GM19395 (cell line): ENCODE measurements at regions not wholly inside any gene's neighbourhood (a gene's known extent, or its start where the extent isn't known, plus 50 kb on each side); places are given as distances from the start of the nearest gene placed in this dataset.
"Not testable (repeated sequence)": the region's sequence is repeated elsewhere in the genome, so short reads cannot be mapped to it uniquely, and the experiment has no call there.

Experiments used
- ATAC-seq: cut with Tn5 transposase; IDR thresholded peaks from one replicate; pipeline ENCODE4 v1.9.1; 2021; ENCODE audit warnings: mild to moderate bottlenecking, moderate library complexity; ENCODE audit not compliant: unreplicated experiment

- ATAC-seq: peak; percentile 70
These were observed 345.3 kb upstream of the POU1F1 start for GRCh38 chr3:87621667-87622066.

GRCh38 chr3:87615506-87615905, 339.1 kb upstream of the POU1F1 start:
- no peak for ATAC-seq

- no peak for ATAC-seq
These were observed 338.6 kb upstream of the POU1F1 start for GRCh38 chr3:87614998-87615397.

- ATAC-seq: no peak
These were observed 330.9 kb upstream of the POU1F1 start for GRCh38 chr3:87607234-87607633.

- ATAC-seq: no peak
These were observed 319.4 kb upstream of the POU1F1 start for GRCh38 chr3:87595798-87596197.

GRCh38 chr3:87581240-87581639, 304.9 kb upstream of the POU1F1 start:
- no peak for ATAC-seq

GRCh38 chr3:87576752-87577151, 300.4 kb upstream of the POU1F1 start:
- no peak for ATAC-seq

GRCh38 chr3:87575550-87575949, 299.2 kb upstream of the POU1F1 start:
- no peak for ATAC-seq

GRCh38 chr3:87568331-87568730, 291.9 kb upstream of the POU1F1 start:
- ATAC-seq: no peak

- ATAC-seq: no peak
These were observed 288.1 kb upstream of the POU1F1 start for GRCh38 chr3:87564438-87564837.

GRCh38 chr3:87563712-87564111, 287.3 kb upstream of the POU1F1 start:
- ATAC-seq: no peak

- no peak for ATAC-seq
These were observed 282.1 kb upstream of the POU1F1 start for GRCh38 chr3:87558492-87558891.

GRCh38 chr3:87555290-87555689, 278.9 kb upstream of the POU1F1 start:
- no peak for ATAC-seq

- ATAC-seq: no peak
These were observed 276.7 kb upstream of the POU1F1 start for GRCh38 chr3:87553058-87553457.

- ATAC-seq: no peak
These were observed 274.5 kb upstream of the POU1F1 start for GRCh38 chr3:87550892-87551291.

- ATAC-seq: no peak
These were observed 272.8 kb upstream of the POU1F1 start for GRCh38 chr3:87549208-87549607.

- no peak for ATAC-seq
These were observed 271.9 kb upstream of the POU1F1 start for GRCh38 chr3:87548271-87548670.

- no peak for ATAC-seq
These were observed 269.8 kb upstream of the POU1F1 start for GRCh38 chr3:87546216-87546615.

GRCh38 chr3:87543408-87543807, 267.0 kb upstream of the POU1F1 start:
- not testable (repeated sequence) for ATAC-seq

- no peak for ATAC-seq
These were observed 265.3 kb upstream of the POU1F1 start for GRCh38 chr3:87541723-87542122.

GRCh38 chr3:87538722-87539121, 262.3 kb upstream of the POU1F1 start:
- ATAC-seq: not testable (repeated sequence)

- no peak for ATAC-seq
These were observed 233.0 kb upstream of the POU1F1 start for GRCh38 chr3:87509401-87509800.

- no peak for ATAC-seq
These were observed 232.5 kb upstream of the POU1F1 start for GRCh38 chr3:87508921-87509320.

GRCh38 chr3:87507753-87508152, 231.4 kb upstream of the POU1F1 start:
- no peak for ATAC-seq
